Neural progenitor cell (in vitro differentiated cells): ENCODE measurements at regions not wholly inside any gene's neighbourhood (a gene's known extent, or its start where the extent isn't known, plus 50 kb on each side); places are given as distances from the start of the nearest gene placed in this dataset.

ENCODE experiments used
- DNase-seq: peaks from one replicate; pipeline ENCODE4 v3.0.0-alpha.2; 2016; ENCODE audit warnings: low spot score
- H2AFZ ChIP-seq: fragments of 200-600 bp; sonication (generic); replicated peaks from 2 replicates; pipeline ENCODE4 v1.6.1; 2016; ENCODE audit warnings: antibody characterized with exemption
- H3F3A ChIP-seq: fragments of 200-600 bp; sonication (generic); 2 replicates; pipeline ENCODE4 v1.6.1; 2016; ENCODE audit warnings: antibody characterized with exemption, low read depth
- H3K27ac ChIP-seq: fragments of 200-600 bp; sonication (generic); 2 replicates; pipeline ENCODE4 v1.5.1; 2016; ENCODE audit warnings: mild to moderate bottlenecking
- H3K27me3 ChIP-seq: fragments of 200-600 bp; sonication (generic); 2 replicates; pipeline ENCODE4 v1.6.1; 2016; ENCODE audit warnings: mild to moderate bottlenecking, moderate library complexity
- H3K36me3 ChIP-seq: fragments of 200-600 bp; sonication (generic); 2 replicates; pipeline ENCODE4 v1.5.1; 2016
- H3K4me1 ChIP-seq: fragments of 200-600 bp; sonication (generic); 2 replicates; pipeline ENCODE4 v1.6.1; 2016; ENCODE audit warnings: mixed run types
- H3K4me2 ChIP-seq: fragments of 200-600 bp; sonication (generic); 2 replicates; pipeline ENCODE4 v1.6.1; 2016
- H3K4me3 ChIP-seq: fragments of 200-600 bp; sonication (generic); 2 replicates; pipeline ENCODE4 v1.5.1; 2016
- H3K79me2 ChIP-seq: fragments of 200-600 bp; sonication (generic); 2 replicates; pipeline ENCODE4 v1.6.1; 2016; ENCODE audit warnings: low read depth
- H3K9ac ChIP-seq: fragments of 200-600 bp; sonication (generic); 2 replicates; pipeline ENCODE4 v1.6.1; 2016
- H3K9me3 ChIP-seq: fragments of 200-600 bp; sonication (generic); 2 replicates; pipeline ENCODE4 v1.5.1; 2016; ENCODE audit warnings: low read depth
- H4K20me1 ChIP-seq: fragments of 200-600 bp; sonication (generic); 2 replicates; pipeline ENCODE4 v1.6.1; 2016; ENCODE audit warnings: low read depth
- H3K27ac Mint-ChIP-seq: 3 replicates; pipeline ENCODE4 v1.8.0; 2021; ENCODE audit warnings: mixed read lengths
- H3K27me3 Mint-ChIP-seq: 2 replicates; pipeline ENCODE4 v1.8.0; 2022; ENCODE audit warnings: low read depth, mild to moderate bottlenecking, inconsistent platforms, moderate library complexity, mixed read lengths; ENCODE audit not compliant: insufficient read depth
- H3K36me3 Mint-ChIP-seq: 3 replicates; pipeline ENCODE4 v1.8.0; 2021; ENCODE audit warnings: mixed read lengths
- H3K4me1 Mint-ChIP-seq: 3 replicates; pipeline ENCODE4 v1.8.0; 2021; ENCODE audit warnings: mixed read lengths
- H3K4me3 Mint-ChIP-seq: 3 replicates; pipeline ENCODE4 v1.8.0; 2021; ENCODE audit warnings: mild to moderate bottlenecking, moderate library complexity, mixed read lengths
- H3K9me3 Mint-ChIP-seq: 3 replicates; pipeline ENCODE4 v1.8.0; 2020; ENCODE audit warnings: mixed read lengths
- CTCF ChIP-seq: fragments of 200-600 bp; sonication (generic); IDR thresholded peaks from 2 replicates; pipeline ENCODE4 v1.5.1; 2017; ENCODE audit warnings: antibody characterized with exemption, mild to moderate bottlenecking
- EZH2 ChIP-seq: fragments of 200-600 bp; sonication (generic); IDR thresholded peaks from 2 replicates; pipeline ENCODE4 v1.6.1; 2017; ENCODE audit warnings: antibody characterized with exemption, mild to moderate bottlenecking, moderate library complexity
- EZH2phosphoT487 ChIP-seq: fragments of 200-600 bp; sonication (generic); IDR thresholded peaks from 2 replicates; pipeline ENCODE4 v1.6.1; 2017; ENCODE audit warnings: antibody characterized with exemption

GRCh38 chr1:208709981-208710380, 465.8 kb upstream of the PLXNA2 start:
- no peak overlapping the region for H2AFZ ChIP-seq
- H3K27me3 ChIP-seq = no peaks in the 10 kb centered on the region
- no peaks in the 10 kb centered on the region for H3K4me1 ChIP-seq
- no peak overlapping the region for H3K27ac ChIP-seq
- H3K9me3 ChIP-seq = no peaks in the 10 kb centered on the region
- no peak overlapping the region for H3K4me3 ChIP-seq
- H3K4me2 ChIP-seq = no peak overlapping the region
- no peaks in the 10 kb centered on the region for H3F3A ChIP-seq
- H4K20me1 ChIP-seq = no peaks in the 10 kb centered on the region
- Mint-ChIP-seq H3K9me3 (peaks cover 3% of the 10 kb centered on the region), H3K27ac (no peak overlapping the region), H3K27me3 (no peaks in the 10 kb centered on the region), H3K36me3 (no peaks in the 10 kb centered on the region), H3K4me1 (no peaks in the 10 kb centered on the region), H3K4me3 (no peak overlapping the region)
- no peak for TF ChIP-seq EZH2phosphoT487
- TF ChIP-seq CTCF = no peak
- TF ChIP-seq EZH2 = no peak
- DNase-seq = no peak
- H3K79me2 ChIP-seq = no peaks in the 10 kb centered on the region
- no peak overlapping the region for H3K9ac ChIP-seq
- no peaks in the 10 kb centered on the region for H3K36me3 ChIP-seq

GRCh38 chr1:208714323-208714722, 470.1 kb upstream of the PLXNA2 start:
- Histone ChIP-seq H3F3A (no peaks in the 10 kb centered on the region), H3K27me3 (no peaks in the 10 kb centered on the region), H3K4me3 (no peak overlapping the region), H3K79me2 (no peaks in the 10 kb centered on the region), H4K20me1 (no peaks in the 10 kb centered on the region), H3K9ac (no peak overlapping the region), H3K36me3 (no peaks in the 10 kb centered on the region), H3K4me2 (no peak overlapping the region), H3K4me1 (peaks cover 10% of the 10 kb centered on the region), H2AFZ (no peak overlapping the region), H3K27ac (no peak overlapping the region), H3K9me3 (no peaks in the 10 kb centered on the region)
- no peak for DNase-seq
- H3K4me3 Mint-ChIP-seq = no peak overlapping the region
- H3K36me3 Mint-ChIP-seq = peaks cover 3% of the 10 kb centered on the region
- peaks cover 4% of the 10 kb centered on the region for H3K27me3 Mint-ChIP-seq
- H3K9me3 Mint-ChIP-seq = peaks cover 3% of the 10 kb centered on the region
- H3K4me1 Mint-ChIP-seq = peaks cover 18% of the 10 kb centered on the region
- TF ChIP-seq EZH2phosphoT487 (no peak), CTCF (no peak), EZH2 (no peak)
- H3K27ac Mint-ChIP-seq = no peak overlapping the region

GRCh38 chr1:208717525-208717924, 473.3 kb upstream of the PLXNA2 start:
- Mint-ChIP-seq H3K27me3 (peaks cover 8% of the 10 kb centered on the region), H3K36me3 (peaks cover 6% of the 10 kb centered on the region), H3K9me3 (peaks cover 14% of the 10 kb centered on the region), H3K4me3 (no peak overlapping the region), H3K27ac (no peak overlapping the region), H3K4me1 (peaks cover 18% of the 10 kb centered on the region)
- H2AFZ ChIP-seq = no peak overlapping the region
- peak; percentile 18 for DNase-seq
- H3K79me2 ChIP-seq = no peaks in the 10 kb centered on the region
- no peaks in the 10 kb centered on the region for H3F3A ChIP-seq
- no peak for TF ChIP-seq CTCF
- peaks cover 10% of the 10 kb centered on the region for H3K4me1 ChIP-seq
- H3K27me3 ChIP-seq = no peaks in the 10 kb centered on the region
- no peaks in the 10 kb centered on the region for H4K20me1 ChIP-seq
- no peak overlapping the region for H3K27ac ChIP-seq
- peak overlapping the region; percentile 57 for H3K4me2 ChIP-seq
- H3K9ac ChIP-seq = no peak overlapping the region
- peaks cover 3% of the 10 kb centered on the region for H3K9me3 ChIP-seq
- no peaks in the 10 kb centered on the region for H3K36me3 ChIP-seq
- H3K4me3 ChIP-seq = peak overlapping the region; percentile 14

- Histone ChIP-seq H3K27ac (no peak overlapping the region), H3K79me2 (no peaks in the 10 kb centered on the region), H3K4me1 (peaks cover 5% of the 10 kb centered on the region), H3K27me3 (no peaks in the 10 kb centered on the region), H3K4me3 (no peak overlapping the region), H2AFZ (no peak overlapping the region), H3K4me2 (no peak overlapping the region), H3K9ac (no peak overlapping the region), H3F3A (no peaks in the 10 kb centered on the region), H4K20me1 (no peaks in the 10 kb centered on the region), H3K9me3 (peaks cover 12% of the 10 kb centered on the region), H3K36me3 (no peaks in the 10 kb centered on the region)
- Mint-ChIP-seq H3K4me3 (no peak overlapping the region), H3K27me3 (peaks cover 4% of the 10 kb centered on the region), H3K9me3 (peaks cover 25% of the 10 kb centered on the region), H3K36me3 (peaks cover 6% of the 10 kb centered on the region), H3K4me1 (peaks cover 11% of the 10 kb centered on the region), H3K27ac (no peak overlapping the region)
- DNase-seq = no peak
- no peak for TF ChIP-seq EZH2phosphoT487
- no peak for TF ChIP-seq CTCF
- no peak for TF ChIP-seq EZH2
These were observed 478.4 kb upstream of the PLXNA2 start for GRCh38 chr1:208722592-208722991.
